HepG2 (cell line): ENCODE measurements at regions not wholly inside any gene's neighbourhood (a gene's known extent, or its start where the extent isn't known, plus 50 kb on each side); places are given as distances from the start of the nearest gene placed in this dataset.
"Not testable (repeated sequence)": the region's sequence is repeated elsewhere in the genome, so short reads cannot be mapped to it uniquely, and the experiment has no call there.

Source experiments
- ATAC-seq: fragments of 200-7000 bp; cut with Tn5 transposase; 3 replicates; pipeline ENCODE4 v1.9.1; 2020; ENCODE audit warnings: mild to moderate bottlenecking, moderate library complexity
- BruUV-seq: library from RNA; stranded (reverse); fragments of 400-500 nt; replicated peaks from 2 replicates; lab custom pipeline; 2021; lab: Mats Ljungman, UMichigan
- CTCF ChIA-PET: fragments of 300-600 bp; formaldehyde crosslinking; extraction: SDS; loops from one replicate; lab custom pipeline; 2021; ENCODE audit warnings: low total read pairs, inconsistent platforms, low intra/inter-chr PET ratio; lab: Yijun Ruan, JAX
- POLR2A ChIA-PET: fragments of 350-600 bp; sonication (Branson Sonifier 250); formaldehyde crosslinking; loops from one replicate; lab custom pipeline; 2020; ENCODE audit warnings: antibody characterized with exemption, inconsistent platforms; lab: Yijun Ruan, JAX
- DNase-seq: peaks from one replicate; pipeline ENCODE4 v3.0.0-alpha.2; 2015; ENCODE audit warnings: low spot score
- FAIRE-seq: peaks from 3 replicates; lab custom pipeline; 2011; peaks lifted over from hg19 to GRCh38; lab: Jason Lieb, UNC
- H2AFZ ChIP-seq: one replicate; pipeline ENCODE4 v1.6.1; 2011; ENCODE audit warnings: low read length, inconsistent platforms
- H3K27ac ChIP-seq: fragments of 300-600 bp; 3 replicates; pipeline ENCODE4 v1.8.0; 2011; ENCODE audit warnings: mixed run types, mild to moderate bottlenecking, mixed read lengths, low read length, inconsistent platforms; ENCODE audit not compliant: insufficient read depth; ENCODE audit errors: extremely low read length
- H3K27me3 ChIP-seq, 2 experiments: fragments of 200-600 bp in 1 of 2; 2 replicates in 1 of 2; 3 replicates in 1 of 2; pipeline versions ENCODE4 v1.6.0 to v1.8.0; 2011; ENCODE audit warnings: low read length in 2 of 2, mild to moderate bottlenecking in 2 of 2, moderate library complexity in 2 of 2, inconsistent platforms in 1 of 2; ENCODE audit not compliant: insufficient read depth in 2 of 2, control insufficient read depth in 1 of 2
- H3K36me3 ChIP-seq, 2 experiments: fragments of 200-600 bp in 1 of 2; replicated peaks in 1 of 2; 2 replicates in 1 of 2; 3 replicates in 1 of 2; pipeline versions ENCODE4 v1.5.1 to v1.8.0; 2011; ENCODE audit warnings: low read length in 2 of 2, inconsistent platforms in 1 of 2; ENCODE audit not compliant: insufficient read depth in 2 of 2, control insufficient read depth in 1 of 2
- H3K4me1 ChIP-seq: 2 replicates; pipeline ENCODE4 v1.5.1; 2012; ENCODE audit warnings: low read length, inconsistent platforms; ENCODE audit not compliant: insufficient read depth
- H3K4me2 ChIP-seq: 2 replicates; pipeline ENCODE4 v1.6.0; 2011; ENCODE audit warnings: low read depth, low read length, inconsistent platforms
- H3K4me3 ChIP-seq, 3 experiments: fragments of 200-600 bp in 1 of 3; sonication (generic), shearing (Covaris generic) in 1 of 3; replicated peaks in 1 of 3; 2 replicates each; pipeline ENCODE4 v1.5.1; 2011 to 2016; ENCODE audit warnings: low read length in 3 of 3, inconsistent platforms in 2 of 3, low read depth in 2 of 3, mild to moderate bottlenecking in 2 of 3, control low read depth in 1 of 3, mixed read lengths in 1 of 3; ENCODE audit not compliant: insufficient read depth in 1 of 3
- H3K79me2 ChIP-seq: one replicate; pipeline ENCODE4 v1.6.1; 2011; ENCODE audit warnings: low read length, inconsistent platforms; ENCODE audit not compliant: insufficient read depth
- H3K9ac ChIP-seq: 2 replicates; pipeline ENCODE4 v1.6.0; 2011; ENCODE audit warnings: mild to moderate bottlenecking, low read depth, low read length, inconsistent platforms; ENCODE audit not compliant: insufficient read depth
- H3K9me3 ChIP-seq: 2 replicates; pipeline ENCODE4 v1.5.1; 2012; ENCODE audit warnings: mild to moderate bottlenecking, low read length
- H4K20me1 ChIP-seq: 2 replicates; pipeline ENCODE4 v1.6.0; 2011; ENCODE audit warnings: inconsistent platforms, mild to moderate bottlenecking, low read length, moderate library complexity; ENCODE audit not compliant: insufficient read depth
- ARID4A ChIP-seq: sonication (generic); formaldehyde crosslinking; IDR thresholded peaks from 2 replicates; pipeline ENCODE4 v1.5.0; 2020; ENCODE audit warnings: mild to moderate bottlenecking, missing genetic modification reagents, borderline replicate concordance
- MATR3 ChIP-seq: sonication (generic); formaldehyde crosslinking; IDR thresholded peaks from 2 replicates; pipeline ENCODE4 v1.4.0; 2020; ENCODE audit warnings: missing genetic modification reagents
- YEATS2 ChIP-seq: sonication (generic); formaldehyde crosslinking; IDR thresholded peaks from 2 replicates; pipeline ENCODE4 v1.4.0; 2020; ENCODE audit warnings: missing genetic modification reagents, borderline replicate concordance
- ZNF207 ChIP-seq: fragments of 450-650 bp; IDR thresholded peaks from 2 replicates; pipeline ENCODE4 v1.6.1; 2016; ENCODE audit warnings: antibody characterized with exemption, borderline replicate concordance
- WGBS: methylation state at CpG from one replicate; pipeline ENCODE4 v1.1.6; 2017; ENCODE audit warnings: low lambda C conversion rate; 5-methylcytosine and 5-hydroxymethylcytosine counted together
- in situ Hi-C: cut with HindIII; loops from 2 replicates; pipeline ENCODE4 v1.10.0; 2017; ENCODE audit warnings: low pct_unique_long_range_greater_than_20kb; ENCODE audit not compliant: extremely low pct_ligation_motif_present
- intact Hi-C: fragments of 100-400 bp; cut with micrococcal nuclease; formaldehyde crosslinking; loops from one replicate; pipeline ENCODE4 v1.10.0; 2022; ENCODE audit not compliant: unreplicated experiment

- no peak for DNase-seq
- in situ Hi-C loops: no loop called here
- POLR2A ChIA-PET: no interaction called here
- TF ChIP-seq ZNF207 (no peak), ARID4A (CRISPR knock-in tag) (no peak), MATR3 (CRISPR knock-in tag) (no peak), YEATS2 (CRISPR knock-in tag) (no peak)
- TF ChIP-seq, all 625 proteins: peak for 0
- H3K4me3 ChIP-seq: no peak overlapping the region
- no peaks in the 10 kb centered on the region for H3K79me2 ChIP-seq
- no peak overlapping the region for H3K4me2 ChIP-seq
- H2AFZ ChIP-seq: no peak overlapping the region
- no peaks in the 10 kb centered on the region for H3K27me3 ChIP-seq
- H3K27ac ChIP-seq: no peak overlapping the region
- CTCF ChIA-PET: no interaction called here
- H3K4me1 ChIP-seq: no peaks in the 10 kb centered on the region
- H3K9ac ChIP-seq: no peak overlapping the region
- FAIRE-seq (no peak), ATAC-seq (no peak)
- BruUV-seq: no TSS peak
- peaks cover 56% of the 10 kb centered on the region for H3K9me3 ChIP-seq
- H4K20me1 ChIP-seq: no peaks in the 10 kb centered on the region
- intact Hi-C loops: no loop called here
- 3% methylated on average over 5 of the region's 5 CpGs for WGBS
- no peaks in the 10 kb centered on the region for H3K36me3 ChIP-seq
Observed at GRCh38 chr11:127943152-127943551, 644.2 kb downstream of the ETS1 start.

DNA sequence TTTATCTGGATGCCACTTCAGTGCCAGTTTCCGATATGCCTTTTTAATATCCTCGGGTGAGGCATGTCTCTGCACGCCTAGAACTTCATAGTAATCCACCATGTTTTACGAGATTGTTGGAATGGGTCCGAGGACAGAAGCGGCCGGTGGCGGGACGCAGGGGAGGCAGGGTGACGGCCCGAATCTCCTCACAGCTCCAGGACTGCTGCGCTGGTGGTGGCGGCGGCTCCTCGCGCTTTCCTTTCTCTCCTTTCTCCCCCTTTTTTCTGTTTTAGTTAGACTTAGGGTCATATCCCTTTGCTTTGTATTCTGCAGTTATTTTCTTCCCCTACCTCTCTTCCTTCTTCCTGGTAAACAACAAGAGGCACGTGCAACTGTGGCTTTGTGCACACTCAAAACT lies 645.8 kb downstream of the ETS1 start:
- in situ Hi-C loops, POLR2A ChIA-PET, intact Hi-C loops, FAIRE-seq, H4K20me1 ChIP-seq, H3K27ac ChIP-seq, H2AFZ ChIP-seq, H3K36me3 ChIP-seq, H3K4me1 ChIP-seq, H3K4me3 ChIP-seq, DNase-seq, BruUV-seq, H3K4me2 ChIP-seq, CTCF ChIA-PET, H3K27me3 ChIP-seq, ATAC-seq, H3K9ac ChIP-seq, H3K79me2 ChIP-seq: not testable (repeated sequence)
- H3K9me3 ChIP-seq: peaks cover 49% of the 10 kb centered on the region
- 30% methylated on average over 17 of the region's 17 CpGs for WGBS
